ENCODE measurements at regions not wholly inside any gene's neighbourhood (a gene's known extent, or its start where the extent isn't known, plus 50 kb on each side); places are given as distances from the start of the nearest gene placed in this dataset.

- Histone ChIP-seq H3K4me2 (ENCODE audit: insufficient read depth in 1 of 2, low read depth in 2 of 2, low read length in 2 of 2) (no peak overlapping the region), H3K14ac (ENCODE audit: insufficient read length) (no peak overlapping the region), H2BK20ac (ENCODE audit: low read length) (no peak overlapping the region), H3K4me1 (replicated peaks in 1 of 4; ENCODE audit: control insufficient read depth in 3 of 4, insufficient read depth in 4 of 4, low read length in 3 of 4) (no peaks in the 10 kb centered on the region), H3K27me3 (replicated peaks in 1 of 4; ENCODE audit: control insufficient read depth in 3 of 4, extremely low read depth in 1 of 4, insufficient read depth in 3 of 4, low read length in 3 of 4) (no peaks in the 10 kb centered on the region), H4K91ac (replicated peaks; ENCODE audit: insufficient read length, low read length) (no peak overlapping the region), H2BK5ac (ENCODE audit: low read depth, low read length) (no peak overlapping the region), H3K79me1 (ENCODE audit: low read depth, low read length) (no peaks in the 10 kb centered on the region), H3K9me3 (ENCODE audit: insufficient read depth in 2 of 2, low read depth in 1 of 2, low read length in 1 of 2) (no peaks in the 10 kb centered on the region), H3K4me3 (ENCODE audit: extremely low read depth in 1 of 4, insufficient read depth in 2 of 4, low read depth in 3 of 4, low read length in 4 of 4) (no peak overlapping the region), H3K56ac (replicated peaks; ENCODE audit: insufficient read length, low read depth, low read length) (no peak overlapping the region), H2AK5ac (ENCODE audit: low read depth, low read length) (no peak overlapping the region), H3K27ac (ENCODE audit: low read depth, low read length) (no peak overlapping the region), H4K5ac (ENCODE audit: insufficient read length, low read depth, low read length) (no peak overlapping the region), H2BK120ac (replicated peaks; ENCODE audit: low read depth, low read length) (no peak overlapping the region), H2BK12ac (ENCODE audit: low read depth, low read length) (no peak overlapping the region), H2BK15ac (ENCODE audit: low read length) (no peak overlapping the region), H3K9ac (replicated peaks in 1 of 4; ENCODE audit: extremely low read depth in 1 of 4, low read depth in 3 of 4, low read length in 3 of 4) (no peak overlapping the region), H3K23me2 (ENCODE audit: low read depth, low read length) (no peaks in the 10 kb centered on the region), H3K36me3 (ENCODE audit: control insufficient read depth in 2 of 4, insufficient read depth in 4 of 4, low read length in 3 of 4) (no peaks in the 10 kb centered on the region), H3K79me2 (ENCODE audit: control insufficient read depth in 1 of 2, insufficient read depth in 2 of 2, low read length in 2 of 2) (no peaks in the 10 kb centered on the region), H3K4ac (replicated peaks; ENCODE audit: insufficient read length, low read depth, low read length) (no peak overlapping the region), H4K20me1 (replicated peaks in 1 of 2; ENCODE audit: control insufficient read depth in 1 of 2, insufficient read depth in 2 of 2, low read length in 2 of 2) (no peaks in the 10 kb centered on the region), H2AFZ (ENCODE audit: low read length) (no peak overlapping the region), H3K23ac (ENCODE audit: insufficient read length) (no peak overlapping the region), H3K18ac (ENCODE audit: extremely low read depth, low read length) (no peak overlapping the region), H4K8ac (ENCODE audit: extremely low read depth, insufficient read depth, low read length) (no peak overlapping the region)
- FAIRE-seq (no peak), DNase-seq (ENCODE audit: low read depth in 1 of 2, low spot score in 2 of 2) (no peak)
- POLR2A ChIA-PET (ENCODE audit: partially characterized antibody) = no interaction called here
- CTCF ChIA-PET (ENCODE audit: partially characterized antibody) = no interaction called here
- 94% methylated on average over 2 of the region's 2 CpGs; no CpG with 5 or more reads in 1 of the 2 experiments for WGBS, 2 experiments (ENCODE audit: extremely low coverage in 1 of 2, insufficient coverage in 1 of 2, insufficient read length in 1 of 2, insufficient replicate concordance in 2 of 2, low coverage in 1 of 2, low lambda C conversion rate in 2 of 2, missing lambda C conversion rate in 1 of 2)
- no peak for TF ChIP-seq SP2 (IDR thresholded peaks at IDR 0.05; ENCODE audit: low read length)
- no peak for TF ChIP-seq MAFK (IDR thresholded peaks at IDR 0.05; ENCODE audit: low read depth, low read length)
- TF ChIP-seq KDM4A (IDR thresholded peaks at IDR 0.05; ENCODE audit: low read depth, low read length, severe bottlenecking) = no peak
- TF ChIP-seq RXRA (IDR thresholded peaks at IDR 0.05; ENCODE audit: insufficient read depth, low read depth, low read length) = no peak
- TF ChIP-seq, protein P1, sequence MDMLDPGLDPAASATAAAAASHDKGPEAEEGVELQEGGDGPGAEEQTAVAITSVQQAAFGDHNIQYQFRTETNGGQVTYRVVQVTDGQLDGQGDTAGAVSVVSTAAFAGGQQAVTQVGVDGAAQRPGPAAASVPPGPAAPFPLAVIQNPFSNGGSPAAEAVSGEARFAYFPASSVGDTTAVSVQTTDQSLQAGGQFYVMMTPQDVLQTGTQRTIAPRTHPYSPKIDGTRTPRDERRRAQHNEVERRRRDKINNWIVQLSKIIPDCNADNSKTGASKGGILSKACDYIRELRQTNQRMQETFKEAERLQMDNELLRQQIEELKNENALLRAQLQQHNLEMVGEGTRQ (IDR thresholded peaks at IDR 0.05; ENCODE audit: low read length) = no peak
- TF ChIP-seq EGR1 (IDR thresholded peaks at IDR 0.05; ENCODE audit: borderline replicate concordance, low read depth, low read length) = no peak
- TF ChIP-seq, protein P2, sequence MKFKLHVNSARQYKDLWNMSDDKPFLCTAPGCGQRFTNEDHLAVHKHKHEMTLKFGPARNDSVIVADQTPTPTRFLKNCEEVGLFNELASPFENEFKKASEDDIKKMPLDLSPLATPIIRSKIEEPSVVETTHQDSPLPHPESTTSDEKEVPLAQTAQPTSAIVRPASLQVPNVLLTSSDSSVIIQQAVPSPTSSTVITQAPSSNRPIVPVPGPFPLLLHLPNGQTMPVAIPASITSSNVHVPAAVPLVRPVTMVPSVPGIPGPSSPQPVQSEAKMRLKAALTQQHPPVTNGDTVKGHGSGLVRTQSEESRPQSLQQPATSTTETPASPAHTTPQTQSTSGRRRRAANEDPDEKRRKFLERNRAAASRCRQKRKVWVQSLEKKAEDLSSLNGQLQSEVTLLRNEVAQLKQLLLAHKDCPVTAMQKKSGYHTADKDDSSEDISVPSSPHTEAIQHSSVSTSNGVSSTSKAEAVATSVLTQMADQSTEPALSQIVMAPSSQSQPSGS (IDR thresholded peaks at IDR 0.05; ENCODE audit: low read length) = no peak
- TF ChIP-seq TAF7 (optimal IDR thresholded peaks at IDR 0.05; ENCODE audit: borderline replicate concordance, low read depth, low read length) = no peak
- TF ChIP-seq YY1 (IDR thresholded peaks at IDR 0.05; ENCODE audit: low read depth, low read length) = no peak
- TF ChIP-seq SP1 (IDR thresholded peaks at IDR 0.05; ENCODE audit: low read depth, low read length) = no peak
- no peak for TF ChIP-seq CTBP2 (IDR thresholded peaks at IDR 0.05; ENCODE audit: borderline replicate concordance, insufficient read depth, insufficient read length, low read length)
- TF ChIP-seq EZH2 (IDR thresholded peaks at IDR 0.05; ENCODE audit: low read depth, low read length, severe bottlenecking) = no peak
- no peak for TF ChIP-seq CBX5 (IDR thresholded peaks at IDR 0.05; ENCODE audit: low read depth, low read length)
These were observed 914.3 kb upstream of the SLC39A10 start for GRCh38 chr2:194742706-194743105.
